Erythroblast (primary cell): ENCODE measurements at regions not wholly inside any gene's neighbourhood (a gene's known extent, or its start where the extent isn't known, plus 50 kb on each side); places are given as distances from the start of the nearest gene placed in this dataset.

Experiments
- GATA1 ChIP-seq: IDR thresholded peaks from 2 replicates; pipeline ENCODE4 v1.6.1; 2011; ENCODE audit warnings: low read depth, mild to moderate bottlenecking, control low read depth, low read length, moderate library complexity
- POLR2A ChIP-seq: IDR thresholded peaks from 2 replicates; pipeline ENCODE4 v1.6.1; 2011; ENCODE audit warnings: mild to moderate bottlenecking, low read length

DNA sequence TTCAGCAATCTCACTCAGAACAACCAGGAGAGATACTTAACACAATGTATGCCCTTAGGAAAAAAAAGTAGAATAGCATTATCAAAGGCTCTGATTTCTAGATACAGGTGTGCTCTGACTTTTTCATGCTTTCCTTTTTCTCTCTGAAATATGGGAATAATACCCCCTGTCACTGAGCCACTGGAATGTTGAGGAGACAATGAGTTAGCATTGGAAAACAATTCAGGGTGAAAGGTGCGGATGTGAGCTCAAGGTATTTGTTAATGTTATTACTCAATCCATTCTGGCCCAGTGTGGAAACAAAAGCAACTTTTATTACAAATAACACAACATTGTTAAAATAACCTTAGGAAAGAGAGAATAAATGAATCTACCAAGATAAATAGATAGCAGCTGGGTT, 228.0 kb downstream of the IKZF2 start:
- TF ChIP-seq POLR2A, result no peak
- no peak for TF ChIP-seq GATA1
